Upper lobe of left lung (tissue), 6 donors: ENCODE measurements at regions not wholly inside any gene's neighbourhood (a gene's known extent, or its start where the extent isn't known, plus 50 kb on each side); places are given as distances from the start of the nearest gene placed in this dataset.
A peak's percentile ranks its signal among the peaks of the same experiment; 100 is the strongest.

Experiments
- ATAC-seq, 2 donors: fragments of 200-7000 bp; cut with Tn5 transposase; one replicate each; pipeline ENCODE4 v1.9.1; 2022; ENCODE audit warnings: mild to moderate bottlenecking in 2 of 2, moderate library complexity in 2 of 2; ENCODE audit not compliant: low FRiP score in 2 of 2
- DNase-seq, 2 donors: peaks; one replicate each; pipeline ENCODE4 v3.0.0-alpha.2; 2019 to 2020
- H3K27ac ChIP-seq, 4 donors: fragments of 200-600 bp; sonication (generic); one replicate each; pipeline ENCODE4 v1.5.1; 2016 to 2019
- H3K27me3 ChIP-seq, 4 donors: fragments of 200-600 bp; sonication (generic); one replicate each; pipeline ENCODE4 v1.5.1; 2017 to 2019
- H3K36me3 ChIP-seq, 4 donors: fragments of 200-600 bp; sonication (generic); one replicate each; pipeline ENCODE4 v1.5.1; 2016 to 2019
- H3K4me1 ChIP-seq, 4 donors: fragments of 200-600 bp; sonication (generic); one replicate each; pipeline ENCODE4 v1.5.1; 2018 to 2019
- H3K4me3 ChIP-seq, 4 donors: fragments of 200-600 bp; sonication (generic); one replicate each; pipeline ENCODE4 v1.5.1; 2017 to 2019; ENCODE audit warnings: mild to moderate bottlenecking in 2 of 4, moderate library complexity in 1 of 4
- H3K9me3 ChIP-seq, 4 donors: fragments of 200-600 bp; sonication (generic); one replicate each; pipeline ENCODE4 v1.5.1; 2018 to 2019
- CTCF ChIP-seq, 6 experiments: fragments of 450-650 bp in 4 of 6; fragments of 200-600 bp in 2 of 6; sonication (generic) in 2 of 6; IDR thresholded peaks; one replicate each; pipeline ENCODE4 v1.5.1; 2016 to 2019; ENCODE audit warnings: antibody characterized with exemption in 6 of 6
- EP300 ChIP-seq, 4 donors: sonication (generic); formaldehyde crosslinking; IDR thresholded peaks; one replicate each; pipeline ENCODE4 v1.5.1; 2017; ENCODE audit warnings: antibody characterized with exemption in 4 of 4, control low read depth in 2 of 4
- POLR2A ChIP-seq, 4 donors: fragments of 450-650 bp; IDR thresholded peaks; one replicate each; pipeline ENCODE4 v1.5.1; 2016 to 2017; ENCODE audit warnings: antibody characterized with exemption in 4 of 4, mild to moderate bottlenecking in 2 of 4
- POLR2AphosphoS5 ChIP-seq, 2 donors: sonication (generic); formaldehyde crosslinking; IDR thresholded peaks; one replicate each; pipeline ENCODE4 v1.5.1; 2017; ENCODE audit warnings: antibody characterized with exemption in 2 of 2
- WGBS, 2 donors: methylation state at CpG; one replicate each; pipeline ENCODE4 v1.1.5; 2017 to 2018; 5-methylcytosine and 5-hydroxymethylcytosine counted together
- donor health status: DM: no; HTN: no; CAD: no; lungs with moderate emphysema.
- donor health status: DM: no; HTN: yes; CAD: no; lungs with severe emphysema.

GRCh38 chr9:75274781-75275180 lies 186.5 kb downstream of the OSTF1 start:
- H3K27me3 ChIP-seq = no peaks in the 10 kb centered on the region
- no peak overlapping the region for H3K4me3 ChIP-seq
- no peak for DNase-seq
- H3K27ac ChIP-seq = no peak overlapping the region
- TF ChIP-seq POLR2A (IDR thresholded peaks at IDR 0.05) = no peak
- no peak for TF ChIP-seq POLR2AphosphoS5 (IDR thresholded peaks at IDR 0.05)
- no peak for TF ChIP-seq EP300 (IDR thresholded peaks at IDR 0.05)
- no peak for TF ChIP-seq CTCF (IDR thresholded peaks at IDR 0.05)
- ATAC-seq = no peak
- H3K36me3 ChIP-seq = no peaks in the 10 kb centered on the region
- H3K9me3 ChIP-seq = peaks cover 0 to 9% (median under 1%) of the 10 kb centered on the region in 4 donors
- H3K4me1 ChIP-seq = no peaks in the 10 kb centered on the region

GRCh38 chr9:75282047-75282446 lies 193.7 kb downstream of the OSTF1 start:
- H3K9me3 ChIP-seq = peaks cover 0 to 5% (median 0%) of the 10 kb centered on the region in 4 donors
- H3K4me3 ChIP-seq = no peak overlapping the region
- TF ChIP-seq CTCF (IDR thresholded peaks at IDR 0.05) = no peak
- no peak for TF ChIP-seq POLR2AphosphoS5 (IDR thresholded peaks at IDR 0.05)
- H3K27ac ChIP-seq = no peak overlapping the region
- H3K4me1 ChIP-seq = no peaks in the 10 kb centered on the region
- no peaks in the 10 kb centered on the region for H3K27me3 ChIP-seq
- 90 to 96% methylated on average over 1 of the region's 1 CpG for WGBS, 2 donors
- H3K36me3 ChIP-seq = no peaks in the 10 kb centered on the region
- DNase-seq = no peak
- ATAC-seq = no peak

DNA sequence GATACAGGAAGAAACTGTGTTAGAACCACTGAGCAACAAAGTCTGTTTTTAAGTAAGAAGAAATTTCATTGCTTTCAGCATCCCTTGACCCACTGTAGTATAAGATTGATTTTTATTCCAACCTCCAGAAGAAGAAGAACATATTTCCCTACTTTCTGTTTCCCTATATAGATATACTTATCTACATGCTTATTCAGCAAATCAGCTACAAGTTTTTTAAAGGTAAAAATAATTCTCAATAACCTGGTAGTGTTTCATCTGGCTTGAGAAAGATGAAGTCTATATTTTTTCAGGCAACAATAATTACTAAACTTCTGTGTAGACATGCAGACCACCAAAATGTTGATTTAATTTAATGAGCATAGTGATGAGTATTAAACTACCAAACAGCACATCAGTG lies 201.0 kb downstream of the OSTF1 start:
- H3K27me3 ChIP-seq = no peaks in the 10 kb centered on the region
- DNase-seq (no peak), ATAC-seq (no peak)
- H3K27ac ChIP-seq = no peak overlapping the region
- peaks cover 0 to 5% (median 0%) of the 10 kb centered on the region in 4 donors for H3K9me3 ChIP-seq
- H3K36me3 ChIP-seq = no peaks in the 10 kb centered on the region
- TF ChIP-seq EP300 (IDR thresholded peaks at IDR 0.05) (no peak), POLR2A (IDR thresholded peaks at IDR 0.05) (no peak), CTCF (IDR thresholded peaks at IDR 0.05) (no peak), POLR2AphosphoS5 (IDR thresholded peaks at IDR 0.05) (no peak)
- H3K4me1 ChIP-seq = no peaks in the 10 kb centered on the region
- no peak overlapping the region for H3K4me3 ChIP-seq

DNA sequence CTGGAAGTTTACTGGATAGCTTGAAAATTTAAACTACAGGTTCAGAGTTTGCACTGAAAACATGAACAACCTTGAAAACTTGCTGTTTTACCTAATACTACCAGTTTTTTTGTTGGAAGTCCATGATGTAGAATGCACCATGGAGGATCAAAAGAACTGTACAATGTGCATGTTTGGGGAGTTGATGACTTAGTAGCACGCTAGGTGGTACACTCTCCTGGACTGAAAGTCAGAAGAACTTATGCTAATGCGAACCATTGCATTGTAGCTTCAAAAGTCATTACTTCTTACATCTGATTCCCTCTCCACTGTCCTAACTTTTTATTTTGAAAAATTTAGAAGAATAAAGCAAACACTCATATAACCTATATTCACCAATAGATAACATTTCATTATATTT lies 211.0 kb downstream of the OSTF1 start:
- no peak overlapping the region for H3K4me3 ChIP-seq
- H3K27ac ChIP-seq = no peak overlapping the region
- no peaks in the 10 kb centered on the region for H3K9me3 ChIP-seq
- no peaks in the 10 kb centered on the region for H3K27me3 ChIP-seq
- no peak for TF ChIP-seq POLR2AphosphoS5 (IDR thresholded peaks at IDR 0.05)
- TF ChIP-seq CTCF (IDR thresholded peaks at IDR 0.05) = no peak
- no peak for TF ChIP-seq EP300 (IDR thresholded peaks at IDR 0.05)
- TF ChIP-seq POLR2A (IDR thresholded peaks at IDR 0.05) = no peak
- no peaks in the 10 kb centered on the region for H3K36me3 ChIP-seq
- DNase-seq (no peak), ATAC-seq (no peak)
- WGBS, 2 donors = 79 to 88% methylated on average over 2 of the region's 2 CpGs
- H3K4me1 ChIP-seq = no peaks in the 10 kb centered on the region

DNA sequence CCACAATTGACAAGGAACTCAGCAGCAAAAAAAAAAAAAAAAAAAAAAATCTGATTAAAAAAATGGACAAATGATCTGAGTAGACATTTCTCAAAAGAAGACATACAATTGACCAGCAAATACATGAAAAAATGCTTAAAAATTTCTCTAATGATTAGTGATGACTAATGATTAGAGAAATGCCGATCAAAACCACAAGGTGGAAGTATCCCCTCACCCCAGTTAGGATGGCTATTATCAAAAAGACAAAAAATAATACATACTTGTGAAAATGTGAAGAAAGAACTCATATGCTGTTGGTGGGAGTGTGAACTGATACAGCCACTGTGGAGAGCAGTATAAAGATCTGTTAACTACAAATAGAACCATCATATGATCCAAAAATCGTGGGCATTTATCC lies 245.3 kb downstream of the OSTF1 start:
- H3K4me1 ChIP-seq = no peaks in the 10 kb centered on the region
- ATAC-seq (peak in 1 of 2 donors; percentile 41), DNase-seq (no peak)
- no peak overlapping the region for H3K4me3 ChIP-seq
- H3K36me3 ChIP-seq = no peaks in the 10 kb centered on the region
- TF ChIP-seq POLR2A (IDR thresholded peaks at IDR 0.05) = no peak
- TF ChIP-seq CTCF (IDR thresholded peaks at IDR 0.05) = peak in 2 of 6 experiments; percentile 29 to 34
- WGBS, 2 donors = 75 to 81% methylated on average over 2 of the region's 2 CpGs
- no peak overlapping the region for H3K27ac ChIP-seq
- no peaks in the 10 kb centered on the region for H3K9me3 ChIP-seq
- H3K27me3 ChIP-seq = no peaks in the 10 kb centered on the region
